AG09309 (cell line): ENCODE measurements at regions not wholly inside any gene's neighbourhood (a gene's known extent, or its start where the extent isn't known, plus 50 kb on each side); places are given as distances from the start of the nearest gene placed in this dataset.

Experiments used
- DNase-seq: peaks from one replicate; pipeline ENCODE4 v3.0.0-alpha.2; 2010; ENCODE audit warnings: low read depth
- H3K4me3 ChIP-seq: 2 replicates; pipeline ENCODE4 v1.5.1; 2011; ENCODE audit warnings: mild to moderate bottlenecking, low read depth, low read length, moderate library complexity; ENCODE audit not compliant: control insufficient read depth
- CTCF ChIP-seq: IDR thresholded peaks from 2 replicates; pipeline ENCODE4 v1.5.1; 2011; ENCODE audit warnings: mild to moderate bottlenecking, low read depth, low read length, inconsistent platforms; ENCODE audit not compliant: insufficient read depth, control insufficient read depth; ENCODE audit errors: missing control alignments

- no peak for TF ChIP-seq CTCF
- DNase-seq: no peak
- no peak overlapping the region for H3K4me3 ChIP-seq
These were observed 154.3 kb upstream of the BRINP1 start for GRCh38 chr9:119523508-119523907.

- no peak for DNase-seq
- TF ChIP-seq CTCF: no peak
- H3K4me3 ChIP-seq: no peak overlapping the region
These were observed 153.1 kb upstream of the BRINP1 start for GRCh38 chr9:119522381-119522780.

GRCh38 chr9:119509291-119509905 is 140.2 kb upstream of the BRINP1 start:
- no peak overlapping the region for H3K4me3 ChIP-seq
- TF ChIP-seq CTCF: no peak
- no peak for DNase-seq

- DNase-seq: no peak
- H3K4me3 ChIP-seq: no peak overlapping the region
- TF ChIP-seq CTCF: no peak
These were observed 132.1 kb upstream of the BRINP1 start for GRCh38 chr9:119501374-119501773.

- TF ChIP-seq CTCF: no peak
- DNase-seq: no peak
These were observed 131.0 kb upstream of the BRINP1 start for GRCh38 chr9:119500072-119500771.

GRCh38 chr9:119487118-119487827 is 118.0 kb upstream of the BRINP1 start:
- no peak for DNase-seq
- no peak overlapping the region for H3K4me3 ChIP-seq
- TF ChIP-seq CTCF: no peak

More at GRCh38 chr9:119500072-119500771, 131.0 kb upstream of the BRINP1 start:
- H3K4me3 ChIP-seq: no peak overlapping the region
